CD4-positive, alpha-beta memory T cell (primary cell): ENCODE measurements at regions not wholly inside any gene's neighbourhood (a gene's known extent, or its start where the extent isn't known, plus 50 kb on each side); places are given as distances from the start of the nearest gene placed in this dataset.

ENCODE experiments used
- CTCF ChIA-PET: fragments of 350-600 bp; sonication (Branson Sonifier 250); formaldehyde crosslinking; loops from one replicate; lab custom pipeline; 2021; ENCODE audit warnings: inconsistent platforms; ENCODE audit not compliant: partially characterized antibody; lab: Charles Lee
- POLR2A ChIA-PET: fragments of 350-600 bp; sonication (Branson Sonifier 250); formaldehyde crosslinking; loops from one replicate; lab custom pipeline; 2021; ENCODE audit not compliant: partially characterized antibody; lab: Charles Lee
- DNase-seq, 5 donors: peaks; one replicate each; pipeline versions ENCODE4 v3.0.0 to v3.0.0-alpha.2; 2020 to 2022; ENCODE audit warnings: mixed read lengths in 1 of 5
- H3K27ac ChIP-seq: one replicate; pipeline ENCODE4 v1.7.0; 2013; ENCODE audit warnings: low read depth, low read length
- H3K27me3 ChIP-seq: 2 replicates; pipeline ENCODE4 v1.7.0; 2013; ENCODE audit warnings: mild to moderate bottlenecking, low read length, moderate library complexity; ENCODE audit not compliant: insufficient read depth
- H3K36me3 ChIP-seq: 2 replicates; pipeline ENCODE4 v1.7.0; 2013; ENCODE audit warnings: mild to moderate bottlenecking, low read length, moderate library complexity; ENCODE audit not compliant: insufficient read depth
- H3K4me1 ChIP-seq: 2 replicates; pipeline ENCODE4 v1.7.0; 2013; ENCODE audit warnings: mild to moderate bottlenecking, low read length, moderate library complexity; ENCODE audit not compliant: insufficient read depth
- H3K4me3 ChIP-seq, 2 donors: one replicate each; pipeline ENCODE4 v1.7.0; 2013; ENCODE audit warnings: low read length in 2 of 2, mild to moderate bottlenecking in 1 of 2
- H3K9me3 ChIP-seq, 2 donors: one replicate each; pipeline ENCODE4 v1.7.0; 2013; ENCODE audit warnings: low read length in 2 of 2, control low read depth in 1 of 2; ENCODE audit not compliant: control insufficient read depth in 1 of 2
- H3K27ac Mint-ChIP-seq, 7 donors: one replicate each; pipeline ENCODE4 v1.8.0; 2020 to 2021; ENCODE audit warnings: mixed read lengths in 7 of 7, mild to moderate bottlenecking in 6 of 7, inconsistent platforms in 3 of 7, moderate library complexity in 3 of 7
- H3K27me3 Mint-ChIP-seq, 2 donors: one replicate each; pipeline ENCODE4 v1.8.0; 2020 to 2021; ENCODE audit warnings: mixed read lengths in 2 of 2
- H3K36me3 Mint-ChIP-seq, 2 donors: one replicate each; pipeline ENCODE4 v1.8.0; 2020 to 2021; ENCODE audit warnings: mixed read lengths in 2 of 2, inconsistent platforms in 1 of 2, mild to moderate bottlenecking in 1 of 2
- H3K4me1 Mint-ChIP-seq, 4 donors: one replicate each; pipeline ENCODE4 v1.8.0; 2020 to 2021; ENCODE audit warnings: mixed read lengths in 4 of 4, mild to moderate bottlenecking in 1 of 4
- H3K4me3 Mint-ChIP-seq, 8 donors: one replicate each; pipeline ENCODE4 v1.8.0; 2020 to 2021; ENCODE audit warnings: mixed read lengths in 8 of 8, mild to moderate bottlenecking in 7 of 8, moderate library complexity in 6 of 8, inconsistent platforms in 3 of 8
- H3K9me3 Mint-ChIP-seq, 8 donors: one replicate each; pipeline ENCODE4 v1.8.0; 2020 to 2021; ENCODE audit warnings: mixed read lengths in 8 of 8, mild to moderate bottlenecking in 5 of 8, inconsistent platforms in 3 of 8, moderate library complexity in 1 of 8
- intact Hi-C: fragments of 100-400 bp; cut with micrococcal nuclease; formaldehyde crosslinking; loops from one replicate; pipeline ENCODE4 v1.15.1; 2023

GRCh38 chr3:76943671-76944070, 96.2 kb upstream of the ROBO2 start:
- peaks cover 4 to 23% (median 9%) of the 10 kb centered on the region in 8 donors for H3K9me3 Mint-ChIP-seq
- ChIA-PET CTCF (interaction anchor here (1.1 kb wide), 1 partner anchor 17 kb away, joined by 5 read pairs; no protein-coding TSS in a partner anchor), POLR2A (no interaction called here)
- no peak overlapping the region for H3K27ac Mint-ChIP-seq
- Histone ChIP-seq H3K9me3 (peaks cover 0 to 3% of the 10 kb centered on the region in 2 donors), H3K36me3 (no peaks in the 10 kb centered on the region), H3K27ac (no peak overlapping the region), H3K4me3 (no peak overlapping the region), H3K4me1 (no peaks in the 10 kb centered on the region), H3K27me3 (no peaks in the 10 kb centered on the region)
- DNase-seq: no peak
- H3K4me1 Mint-ChIP-seq: no peaks in the 10 kb centered on the region
- H3K27me3 Mint-ChIP-seq: no peaks in the 10 kb centered on the region
- H3K4me3 Mint-ChIP-seq: no peak overlapping the region
- intact Hi-C loops: no loop called here
- no peaks in the 10 kb centered on the region for H3K36me3 Mint-ChIP-seq

- ChIA-PET POLR2A (no interaction called here), CTCF (no interaction called here)
- Mint-ChIP-seq H3K4me1 (no peaks in the 10 kb centered on the region), H3K27me3 (no peaks in the 10 kb centered on the region), H3K36me3 (no peaks in the 10 kb centered on the region), H3K27ac (no peak overlapping the region), H3K9me3 (peaks cover 0 to 37% (median 19%) of the 10 kb centered on the region in 8 donors), H3K4me3 (no peak overlapping the region)
- H3K9me3 ChIP-seq: peaks cover 0 to 3% of the 10 kb centered on the region in 2 donors
- H3K4me3 ChIP-seq: no peak overlapping the region
- H3K27me3 ChIP-seq: no peaks in the 10 kb centered on the region
- H3K36me3 ChIP-seq: no peaks in the 10 kb centered on the region
- no peak for DNase-seq
- no peak overlapping the region for H3K27ac ChIP-seq
- intact Hi-C loops: no loop called here
- H3K4me1 ChIP-seq: no peaks in the 10 kb centered on the region
Measured at GRCh38 chr3:76949033-76949432, 90.9 kb upstream of the ROBO2 start.

GRCh38 chr3:76949462-76949861, 90.4 kb upstream of the ROBO2 start:
- Histone ChIP-seq H3K36me3 (no peaks in the 10 kb centered on the region), H3K27me3 (no peaks in the 10 kb centered on the region), H3K9me3 (peaks cover 0 to 3% of the 10 kb centered on the region in 2 donors), H3K27ac (no peak overlapping the region), H3K4me3 (no peak overlapping the region), H3K4me1 (no peaks in the 10 kb centered on the region)
- DNase-seq: no peak
- Mint-ChIP-seq H3K27ac (no peak overlapping the region), H3K36me3 (no peaks in the 10 kb centered on the region), H3K4me3 (no peak overlapping the region), H3K27me3 (no peaks in the 10 kb centered on the region), H3K9me3 (peaks cover 0 to 36% (median 18%) of the 10 kb centered on the region in 8 donors), H3K4me1 (no peaks in the 10 kb centered on the region)
- POLR2A ChIA-PET: no interaction called here
- CTCF ChIA-PET: no interaction called here
- intact Hi-C loops: no loop called here

DNA sequence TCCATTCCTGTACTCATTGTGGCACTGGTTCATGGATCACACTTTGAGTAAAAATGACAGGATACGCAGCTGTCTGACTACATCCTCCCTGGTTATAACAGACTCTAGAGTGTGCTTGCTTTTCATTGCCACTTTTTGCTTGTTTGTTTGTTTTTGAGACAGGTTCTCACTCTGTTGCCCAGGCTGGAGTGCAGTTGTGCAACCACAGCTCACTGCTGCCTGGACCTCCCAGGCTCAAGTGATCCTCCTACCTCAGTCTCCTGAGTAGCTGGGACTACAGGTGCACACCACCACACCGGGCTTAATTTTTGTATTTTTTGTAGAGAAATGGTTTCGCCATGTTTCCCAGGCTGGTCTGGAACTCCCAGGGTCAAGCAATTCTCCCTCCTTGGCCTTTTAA, 89.3 kb upstream of the ROBO2 start:
- ChIA-PET CTCF (no interaction called here), POLR2A (no interaction called here)
- intact Hi-C loops: no loop called here
- no peaks in the 10 kb centered on the region for H3K36me3 ChIP-seq
- H3K36me3 Mint-ChIP-seq: no peaks in the 10 kb centered on the region
- no peak overlapping the region for H3K27ac Mint-ChIP-seq
- H3K9me3 Mint-ChIP-seq: peaks cover 0 to 35% (median 14%) of the 10 kb centered on the region in 8 donors
- H3K4me1 ChIP-seq: no peaks in the 10 kb centered on the region
- peaks cover 0 to 3% of the 10 kb centered on the region in 2 donors for H3K9me3 ChIP-seq
- H3K27me3 Mint-ChIP-seq: no peaks in the 10 kb centered on the region
- H3K27me3 ChIP-seq: no peaks in the 10 kb centered on the region
- no peaks in the 10 kb centered on the region for H3K4me1 Mint-ChIP-seq
- no peak overlapping the region for H3K4me3 ChIP-seq
- no peak for DNase-seq
- no peak overlapping the region for H3K27ac ChIP-seq
- H3K4me3 Mint-ChIP-seq: no peak overlapping the region

DNA sequence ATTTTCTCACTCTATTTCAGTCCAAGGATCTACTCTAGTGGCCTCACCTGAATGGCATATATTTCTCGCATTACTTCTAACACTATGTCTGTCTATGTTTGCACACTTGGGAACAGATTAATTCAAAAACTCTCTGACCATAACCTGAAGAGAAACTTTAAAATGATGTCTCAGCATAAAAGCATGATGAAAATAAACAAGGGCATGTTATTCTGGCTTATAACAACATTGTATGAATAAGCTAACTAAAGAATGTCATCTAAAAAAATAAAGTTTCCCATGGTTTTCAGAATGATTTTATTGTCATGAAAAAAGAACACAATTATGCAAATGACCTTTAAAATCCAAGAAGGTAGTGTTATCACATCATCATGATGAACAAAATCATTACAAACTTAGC, 85.5 kb upstream of the ROBO2 start:
- ChIA-PET CTCF (no interaction called here), POLR2A (no interaction called here)
- no peak for DNase-seq

DNA sequence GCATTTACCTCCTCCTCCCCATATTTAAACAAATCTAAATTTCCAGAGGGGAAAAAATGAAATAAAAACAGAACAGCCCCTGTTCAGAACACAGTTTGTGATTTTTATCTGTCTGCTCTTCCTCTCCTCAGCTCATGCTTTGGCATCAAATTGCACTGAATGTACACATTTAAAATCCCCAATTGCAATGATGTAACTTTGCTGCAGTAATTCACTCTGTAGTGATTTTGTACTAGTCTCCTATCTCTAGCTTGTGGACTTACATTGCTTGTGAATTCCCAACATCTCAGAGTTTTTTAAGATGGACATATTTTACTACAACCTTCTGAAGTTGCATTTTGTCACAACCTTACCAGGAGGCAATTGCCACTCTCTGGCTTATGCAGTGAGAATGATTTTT, 81.6 kb upstream of the ROBO2 start:
- no peak overlapping the region for H3K4me3 ChIP-seq
- Mint-ChIP-seq H3K36me3 (no peaks in the 10 kb centered on the region), H3K9me3 (peaks cover 0 to 11% (median 4%) of the 10 kb centered on the region in 8 donors), H3K4me3 (no peak overlapping the region), H3K27ac (no peak overlapping the region), H3K27me3 (no peaks in the 10 kb centered on the region), H3K4me1 (no peaks in the 10 kb centered on the region)
- H3K27me3 ChIP-seq: no peaks in the 10 kb centered on the region
- no peak overlapping the region for H3K27ac ChIP-seq
- CTCF ChIA-PET: no interaction called here
- H3K4me1 ChIP-seq: no peaks in the 10 kb centered on the region
- no peak for DNase-seq
- intact Hi-C loops: no loop called here
- H3K9me3 ChIP-seq: no peaks in the 10 kb centered on the region
- POLR2A ChIA-PET: no interaction called here
- H3K36me3 ChIP-seq: no peaks in the 10 kb centered on the region

More for the DNA sequence above, 85.5 kb upstream of the ROBO2 start:
- Histone ChIP-seq H3K27ac (no peak overlapping the region), H3K27me3 (no peaks in the 10 kb centered on the region), H3K9me3 (no peaks in the 10 kb centered on the region), H3K4me1 (no peaks in the 10 kb centered on the region), H3K4me3 (no peak overlapping the region), H3K36me3 (no peaks in the 10 kb centered on the region)
- H3K4me1 Mint-ChIP-seq: no peaks in the 10 kb centered on the region
- intact Hi-C loops: no loop called here
- H3K36me3 Mint-ChIP-seq: no peaks in the 10 kb centered on the region
- no peaks in the 10 kb centered on the region for H3K27me3 Mint-ChIP-seq
- H3K4me3 Mint-ChIP-seq: no peak overlapping the region
- peaks cover 0 to 29% (median 13%) of the 10 kb centered on the region in 8 donors for H3K9me3 Mint-ChIP-seq
- no peak overlapping the region for H3K27ac Mint-ChIP-seq

GRCh38 chr3:76958861-76959260, 81.0 kb upstream of the ROBO2 start:
- H3K4me3 Mint-ChIP-seq: no peak overlapping the region
- no peaks in the 10 kb centered on the region for H3K36me3 Mint-ChIP-seq
- H3K27ac Mint-ChIP-seq: peak overlapping the region in 1 of 7 donors; percentile 31
- POLR2A ChIA-PET: no interaction called here
- Histone ChIP-seq H3K4me3 (no peak overlapping the region), H3K27ac (no peak overlapping the region), H3K27me3 (no peaks in the 10 kb centered on the region), H3K9me3 (no peaks in the 10 kb centered on the region), H3K36me3 (no peaks in the 10 kb centered on the region), H3K4me1 (no peaks in the 10 kb centered on the region)
- no peaks in the 10 kb centered on the region for H3K27me3 Mint-ChIP-seq
- no peaks in the 10 kb centered on the region for H3K4me1 Mint-ChIP-seq
- intact Hi-C loops: no loop called here
- CTCF ChIA-PET: no interaction called here
- DNase-seq: no peak
- H3K9me3 Mint-ChIP-seq: peaks cover 0 to 11% (median 4%) of the 10 kb centered on the region in 8 donors

DNA sequence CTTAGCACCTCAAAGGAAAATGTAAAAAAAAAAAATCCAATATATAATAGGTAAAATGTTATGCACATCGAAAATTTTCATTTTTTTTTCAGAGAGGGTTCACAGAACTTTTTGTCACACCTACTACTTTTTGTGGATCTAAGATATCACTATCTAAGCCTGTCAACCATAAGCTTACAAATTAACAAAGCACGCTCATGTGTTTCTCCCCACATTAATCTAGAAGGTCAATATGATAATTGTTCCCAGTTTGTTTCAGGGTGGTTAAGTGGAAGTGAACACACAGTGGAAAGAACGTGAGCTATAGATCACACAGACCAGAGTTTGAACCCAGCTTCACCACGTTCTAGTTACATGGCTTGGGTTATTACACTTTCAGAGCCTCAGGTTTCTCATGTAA, 78.6 kb upstream of the ROBO2 start:
- Histone ChIP-seq H3K4me3 (no peak overlapping the region), H3K27me3 (no peaks in the 10 kb centered on the region), H3K36me3 (no peaks in the 10 kb centered on the region), H3K27ac (no peak overlapping the region), H3K4me1 (no peaks in the 10 kb centered on the region), H3K9me3 (no peaks in the 10 kb centered on the region)
- Mint-ChIP-seq H3K36me3 (no peaks in the 10 kb centered on the region), H3K4me3 (no peak overlapping the region), H3K27ac (no peak overlapping the region), H3K9me3 (peaks cover 0 to 16% (median 6%) of the 10 kb centered on the region in 8 donors), H3K4me1 (no peaks in the 10 kb centered on the region), H3K27me3 (no peaks in the 10 kb centered on the region)
- POLR2A ChIA-PET: no interaction called here
- CTCF ChIA-PET: no interaction called here
- no peak for DNase-seq
- intact Hi-C loops: no loop called here
